Body of pancreas (tissue), 4 donors: ENCODE measurements at regions not wholly inside any gene's neighbourhood (a gene's known extent, or its start where the extent isn't known, plus 50 kb on each side); places are given as distances from the start of the nearest gene placed in this dataset.
"Not testable (repeated sequence)": the region's sequence is repeated elsewhere in the genome, so short reads cannot be mapped to it uniquely, and the experiment has no call there.

Source experiments
- ATAC-seq: fragments of 150-250 bp; one replicate; pipeline ENCODE4 v1.9.1; 2016
- DNase-seq, 4 donors: peaks; one replicate each; pipeline ENCODE4 v3.0.0-alpha.2; 2019
- H3K27ac ChIP-seq, 4 donors: fragments of 200-600 bp; sonication (generic); 1 replicate in 3 of 4; 2 replicates in 1 of 4; pipeline versions ENCODE4 v1.5.1 to v1.6.1; 2016 to 2019; ENCODE audit warnings: mild to moderate bottlenecking in 1 of 4, mixed read lengths in 1 of 4, moderate library complexity in 1 of 4
- H3K27me3 ChIP-seq, 2 donors: fragments of 200-600 bp; sonication (generic); one replicate each; pipeline ENCODE4 v1.6.0; 2016; ENCODE audit warnings: mild to moderate bottlenecking in 1 of 2
- H3K36me3 ChIP-seq, 2 donors: fragments of 200-600 bp; sonication (generic); replicated peaks in 1 of 2; 2 replicates each; pipeline ENCODE4 v1.5.1; 2016; ENCODE audit warnings: low read depth in 2 of 2; ENCODE audit not compliant: insufficient read depth in 1 of 2
- H3K4me1 ChIP-seq: fragments of 200-600 bp; sonication (generic); one replicate; pipeline ENCODE4 v1.6.0; 2016
- H3K4me3 ChIP-seq, 2 donors: fragments of 200-600 bp; sonication (generic); 1 replicate in 1 of 2; 2 replicates in 1 of 2; pipeline ENCODE4 v1.5.1; 2016 to 2019
- H3K9me3 ChIP-seq, 3 donors: fragments of 200-600 bp; sonication (generic); 1 replicate in 2 of 3; 2 replicates in 1 of 3; pipeline ENCODE4 v1.5.1; 2016
- POLR2A ChIP-seq, 3 donors: fragments of 450-650 bp; IDR thresholded peaks; one replicate each; pipeline ENCODE4 v1.6.1; 2016; ENCODE audit warnings: antibody characterized with exemption in 3 of 3, mild to moderate bottlenecking in 2 of 3
- WGBS, 2 donors: methylation state at CpG; one replicate each; pipeline ENCODE4 v1.1.5; 2017; 5-methylcytosine and 5-hydroxymethylcytosine counted together
- intact Hi-C: fragments of 100-400 bp; cut with DNase I; formaldehyde crosslinking; loops from one replicate; pipeline ENCODE4 v1.15.1; 2023
- TF ChIP-seq, protein P1 (sequence below), 7 experiments: fragments of 450-650 bp in 4 of 7; fragments of 200-600 bp in 3 of 7; sonication (generic) in 3 of 7; IDR thresholded peaks; one replicate each; pipeline ENCODE4 v1.5.1; 2016 to 2019; ENCODE audit warnings: antibody characterized with exemption in 7 of 7

DNA sequence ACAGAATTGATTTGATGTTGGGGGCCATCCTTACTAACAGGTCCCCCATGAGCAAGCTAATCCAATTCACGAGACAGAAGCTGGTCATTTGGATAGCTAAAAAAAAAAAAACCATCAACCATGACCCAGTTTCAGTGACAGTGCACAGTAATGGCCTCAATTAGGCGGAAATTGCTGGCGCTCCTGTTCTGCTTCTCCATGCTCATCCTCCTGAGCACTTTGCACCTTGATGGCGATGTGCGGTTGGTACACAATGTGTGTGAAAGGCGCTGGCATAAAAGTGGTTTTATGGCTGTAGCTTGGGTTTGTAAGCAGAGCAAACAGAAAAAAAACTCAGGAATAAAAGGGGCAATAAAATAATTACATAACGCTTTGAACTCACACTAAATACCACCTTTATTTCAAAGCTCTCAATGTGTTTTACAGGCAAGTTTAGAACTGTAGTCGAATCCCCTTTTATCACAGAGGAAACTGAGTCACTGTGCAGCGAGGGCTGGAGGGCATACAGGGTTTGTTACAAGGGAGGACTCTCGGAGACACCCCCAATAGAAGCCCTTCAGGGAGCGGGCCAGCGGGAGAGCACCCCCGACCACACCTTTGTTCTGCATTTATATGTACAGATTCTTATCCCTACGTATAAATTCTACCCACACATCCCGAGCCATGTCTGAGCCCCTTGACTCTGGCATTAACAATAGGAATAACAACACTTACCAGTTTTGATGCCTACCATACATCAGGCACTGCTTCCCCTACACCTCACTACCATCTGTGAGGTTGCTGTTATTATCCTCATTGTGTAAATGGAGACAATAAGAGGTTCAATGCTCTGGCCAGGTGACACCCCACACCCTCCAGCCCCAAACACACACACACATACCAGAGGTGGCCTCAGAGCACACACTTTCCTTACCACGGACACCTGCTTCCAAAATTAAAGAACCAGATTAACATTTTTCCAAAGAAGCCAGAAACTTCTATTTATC lies 213.5 kb upstream of the IRF2BP2 start:
- Histone ChIP-seq H3K36me3 (no peaks in the 10 kb centered on the region), H3K4me3 (no peak overlapping the region), H3K4me1 (peaks cover 20% of the 10 kb centered on the region), H3K27me3 (no peaks in the 10 kb centered on the region), H3K27ac (no peak overlapping the region), H3K9me3 (no peaks in the 10 kb centered on the region)
- intact Hi-C loops = no loop called here
- ATAC-seq (no peak), DNase-seq (peak in 1 of 4 donors; percentile 34)
- WGBS, 2 donors = 85 to 86% methylated on average over 16 of the region's 16 CpGs
- TF ChIP-seq, protein P1, sequence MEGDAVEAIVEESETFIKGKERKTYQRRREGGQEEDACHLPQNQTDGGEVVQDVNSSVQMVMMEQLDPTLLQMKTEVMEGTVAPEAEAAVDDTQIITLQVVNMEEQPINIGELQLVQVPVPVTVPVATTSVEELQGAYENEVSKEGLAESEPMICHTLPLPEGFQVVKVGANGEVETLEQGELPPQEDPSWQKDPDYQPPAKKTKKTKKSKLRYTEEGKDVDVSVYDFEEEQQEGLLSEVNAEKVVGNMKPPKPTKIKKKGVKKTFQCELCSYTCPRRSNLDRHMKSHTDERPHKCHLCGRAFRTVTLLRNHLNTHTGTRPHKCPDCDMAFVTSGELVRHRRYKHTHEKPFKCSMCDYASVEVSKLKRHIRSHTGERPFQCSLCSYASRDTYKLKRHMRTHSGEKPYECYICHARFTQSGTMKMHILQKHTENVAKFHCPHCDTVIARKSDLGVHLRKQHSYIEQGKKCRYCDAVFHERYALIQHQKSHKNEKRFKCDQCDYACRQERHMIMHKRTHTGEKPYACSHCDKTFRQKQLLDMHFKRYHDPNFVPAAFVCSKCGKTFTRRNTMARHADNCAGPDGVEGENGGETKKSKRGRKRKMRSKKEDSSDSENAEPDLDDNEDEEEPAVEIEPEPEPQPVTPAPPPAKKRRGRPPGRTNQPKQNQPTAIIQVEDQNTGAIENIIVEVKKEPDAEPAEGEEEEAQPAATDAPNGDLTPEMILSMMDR (IDR thresholded peaks at IDR 0.05) = no peak
- TF ChIP-seq POLR2A (IDR thresholded peaks at IDR 0.05) = no peak

DNA sequence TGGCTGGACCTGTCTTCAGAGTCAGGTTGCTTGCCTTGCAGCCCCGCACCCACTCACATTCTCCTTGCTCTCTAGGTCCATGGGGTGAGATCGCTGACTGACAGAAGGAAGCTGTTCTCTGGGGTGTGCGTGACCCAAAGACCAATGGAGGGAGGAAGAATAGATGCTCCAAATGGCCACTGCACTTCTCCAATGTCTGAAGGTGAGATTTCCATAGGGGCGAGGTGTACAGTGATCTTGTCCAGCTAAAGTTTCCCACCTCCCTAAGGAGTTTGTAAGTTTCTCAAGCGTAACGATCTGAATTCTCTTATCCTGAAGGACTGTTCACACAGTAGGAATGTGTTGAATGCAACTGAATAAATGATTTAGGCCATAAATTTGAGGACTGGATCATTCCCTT lies 211.9 kb upstream of the IRF2BP2 start:
- Histone ChIP-seq H3K4me3 (no peak overlapping the region), H3K36me3 (no peaks in the 10 kb centered on the region), H3K27ac (no peak overlapping the region), H3K4me1 (peaks cover 32% of the 10 kb centered on the region), H3K9me3 (no peaks in the 10 kb centered on the region), H3K27me3 (no peaks in the 10 kb centered on the region)
- WGBS, 2 donors = 95 to 96% methylated on average over 6 of the region's 6 CpGs
- TF ChIP-seq, protein P1 (IDR thresholded peaks at IDR 0.05) = no peak
- TF ChIP-seq POLR2A (IDR thresholded peaks at IDR 0.05) = no peak
- intact Hi-C loops = no loop called here
- DNase-seq (no peak), ATAC-seq (no peak)

DNA sequence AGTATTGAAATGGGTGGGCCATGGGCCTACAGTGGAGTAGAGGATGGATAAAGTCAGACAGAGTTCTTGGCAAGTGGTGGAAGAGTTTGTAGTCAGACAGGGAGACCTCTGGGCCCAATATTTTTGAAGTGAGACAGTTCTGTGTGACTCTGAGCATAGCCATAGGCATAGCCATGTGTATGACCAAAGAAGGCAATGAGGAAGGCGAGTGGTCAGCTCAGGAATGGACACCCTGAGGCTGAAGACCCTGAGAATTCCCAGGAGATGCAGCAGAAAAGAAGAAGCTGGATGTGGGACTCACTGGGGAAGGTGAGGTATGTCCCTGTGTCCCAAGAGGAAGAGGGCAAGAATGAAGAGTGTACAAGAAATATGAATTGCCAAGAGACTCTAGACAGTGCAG lies 210.6 kb upstream of the IRF2BP2 start:
- Histone ChIP-seq H3K27ac (peak overlapping the region in 2 of 4 donors; percentile 9 to 18), H3K36me3 (no peaks in the 10 kb centered on the region)
- TF ChIP-seq, protein P1 (IDR thresholded peaks at IDR 0.05) = no peak
- TF ChIP-seq POLR2A (IDR thresholded peaks at IDR 0.05) = no peak

DNA sequence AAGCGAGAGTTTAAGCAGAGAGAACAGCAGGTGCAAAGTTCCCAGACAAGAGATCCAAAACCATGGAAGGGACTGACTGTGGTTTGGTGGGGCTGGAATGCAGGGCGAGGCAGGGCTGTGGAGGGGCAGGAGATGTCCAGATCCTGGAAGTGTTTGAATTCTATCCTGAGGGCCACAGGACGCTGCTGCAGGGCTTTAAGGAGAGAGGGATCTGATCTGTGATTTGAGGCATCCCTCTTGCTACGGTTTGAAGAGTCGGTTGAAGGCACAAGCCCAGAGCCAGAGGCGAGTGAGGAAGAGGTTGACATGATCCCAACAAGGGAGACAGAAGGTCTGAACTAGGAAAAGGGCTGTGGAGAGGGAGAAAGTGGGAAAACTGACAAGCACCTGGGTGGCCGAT lies 209.9 kb upstream of the IRF2BP2 start:
- H3K27me3 ChIP-seq, intact Hi-C loops, ATAC-seq, DNase-seq, H3K36me3 ChIP-seq, H3K9me3 ChIP-seq, H3K4me3 ChIP-seq: not testable (repeated sequence)
- peak overlapping the region in 2 of 4 donors; percentile 30 to 39 for H3K27ac ChIP-seq
- WGBS, 2 donors = 67 to 81% methylated on average over 5 of the region's 7 CpGs
- H3K4me1 ChIP-seq = peaks cover 39% of the 10 kb centered on the region

More for the DNA sequence above, 210.6 kb upstream of the IRF2BP2 start:
- Histone ChIP-seq H3K27me3 (no peaks in the 10 kb centered on the region), H3K4me3 (no peak overlapping the region), H3K4me1 (peaks cover 35% of the 10 kb centered on the region), H3K9me3 (no peaks in the 10 kb centered on the region)
- DNase-seq (no peak), ATAC-seq (no peak)
- intact Hi-C loops = no loop called here
- WGBS, 2 donors = 93 to 100% methylated on average over 1 of the region's 1 CpG

DNA sequence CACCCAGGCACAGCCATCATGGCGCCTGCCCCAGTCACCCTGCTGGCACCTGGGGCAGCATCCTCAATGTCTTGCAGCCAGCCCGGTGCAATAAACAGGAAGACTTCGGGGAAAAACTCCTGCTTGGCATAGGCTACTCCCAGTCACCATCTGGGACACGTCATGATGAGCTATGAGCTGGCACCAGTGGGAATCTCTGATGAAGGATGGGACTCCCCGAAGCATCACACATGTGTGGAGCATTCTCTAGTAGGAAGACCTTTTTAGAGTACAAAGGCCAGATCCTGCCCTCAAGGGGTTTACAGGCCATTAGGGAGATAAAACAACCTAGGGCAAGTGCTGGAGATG lies 208.0 kb upstream of the IRF2BP2 start:
- intact Hi-C loops, H3K27me3 ChIP-seq, H3K36me3 ChIP-seq, DNase-seq, H3K9me3 ChIP-seq, H3K4me3 ChIP-seq, ATAC-seq: not testable (repeated sequence)
- H3K27ac ChIP-seq = peak overlapping the region; percentile 90 to 96 (median 91)
- H3K4me1 ChIP-seq = peaks cover 42% of the 10 kb centered on the region
- WGBS, 2 donors = 62% methylated on average over 2 of the region's 5 CpGs; no CpG with 5 or more reads in 1 of the 2 donors
